Neural progenitor cell (in vitro differentiated cells): ENCODE measurements at regions not wholly inside any gene's neighbourhood (a gene's known extent, or its start where the extent isn't known, plus 50 kb on each side); places are given as distances from the start of the nearest gene placed in this dataset.

Source experiments
- EZH2 ChIP-seq: fragments of 200-600 bp; sonication (generic); IDR thresholded peaks from 2 replicates; pipeline ENCODE4 v1.6.1; 2017; ENCODE audit warnings: antibody characterized with exemption, mild to moderate bottlenecking, moderate library complexity
- EZH2phosphoT487 ChIP-seq: fragments of 200-600 bp; sonication (generic); IDR thresholded peaks from 2 replicates; pipeline ENCODE4 v1.6.1; 2017; ENCODE audit warnings: antibody characterized with exemption
- TF ChIP-seq, protein P1 (sequence below): fragments of 200-600 bp; sonication (generic); IDR thresholded peaks from 2 replicates; pipeline ENCODE4 v1.5.1; 2017; ENCODE audit warnings: antibody characterized with exemption, mild to moderate bottlenecking

DNA sequence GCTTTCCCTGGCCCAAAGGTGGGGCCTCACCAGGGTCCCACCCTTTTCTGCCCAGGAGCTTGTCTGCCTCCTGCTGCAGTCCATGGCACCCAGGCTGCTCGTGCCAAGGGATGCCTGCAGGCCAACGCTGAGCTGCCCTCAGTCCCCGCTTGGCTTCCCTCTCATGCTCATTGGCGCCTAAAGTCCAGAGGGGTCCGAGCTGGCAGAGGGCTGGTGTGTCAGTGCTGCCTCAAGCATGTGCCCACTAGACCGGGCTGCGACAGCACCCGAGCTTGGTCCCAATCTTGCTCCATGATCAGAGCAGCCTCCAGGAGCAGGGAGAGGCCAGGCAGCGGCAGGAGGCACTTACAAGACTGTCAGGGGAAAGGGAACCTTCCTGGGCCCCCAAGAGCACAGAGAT lies 287.0 kb downstream of the ICOS start:
- TF ChIP-seq, protein P1, sequence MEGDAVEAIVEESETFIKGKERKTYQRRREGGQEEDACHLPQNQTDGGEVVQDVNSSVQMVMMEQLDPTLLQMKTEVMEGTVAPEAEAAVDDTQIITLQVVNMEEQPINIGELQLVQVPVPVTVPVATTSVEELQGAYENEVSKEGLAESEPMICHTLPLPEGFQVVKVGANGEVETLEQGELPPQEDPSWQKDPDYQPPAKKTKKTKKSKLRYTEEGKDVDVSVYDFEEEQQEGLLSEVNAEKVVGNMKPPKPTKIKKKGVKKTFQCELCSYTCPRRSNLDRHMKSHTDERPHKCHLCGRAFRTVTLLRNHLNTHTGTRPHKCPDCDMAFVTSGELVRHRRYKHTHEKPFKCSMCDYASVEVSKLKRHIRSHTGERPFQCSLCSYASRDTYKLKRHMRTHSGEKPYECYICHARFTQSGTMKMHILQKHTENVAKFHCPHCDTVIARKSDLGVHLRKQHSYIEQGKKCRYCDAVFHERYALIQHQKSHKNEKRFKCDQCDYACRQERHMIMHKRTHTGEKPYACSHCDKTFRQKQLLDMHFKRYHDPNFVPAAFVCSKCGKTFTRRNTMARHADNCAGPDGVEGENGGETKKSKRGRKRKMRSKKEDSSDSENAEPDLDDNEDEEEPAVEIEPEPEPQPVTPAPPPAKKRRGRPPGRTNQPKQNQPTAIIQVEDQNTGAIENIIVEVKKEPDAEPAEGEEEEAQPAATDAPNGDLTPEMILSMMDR, result no peak
- TF ChIP-seq EZH2, result no peak
- TF ChIP-seq EZH2phosphoT487, result no peak
